Activated naive CD4-positive, alpha-beta T cell treated with anti-CD3 and anti-CD28 coated beads for 36 hours (primary cell): ENCODE measurements at regions not wholly inside any gene's neighbourhood (a gene's known extent, or its start where the extent isn't known, plus 50 kb on each side); places are given as distances from the start of the nearest gene placed in this dataset.
"Not testable (repeated sequence)": the region's sequence is repeated elsewhere in the genome, so short reads cannot be mapped to it uniquely, and the experiment has no call there.

ENCODE experiments used
- CTCF ChIA-PET: fragments of 350-600 bp; sonication (Branson Sonifier 250); formaldehyde crosslinking; loops from one replicate; lab custom pipeline; 2021; ENCODE audit warnings: antibody characterized with exemption; lab: Charles Lee
- DNase-seq: peaks from one replicate; pipeline ENCODE4 v3.0.0-alpha.2; 2020
- H3K27ac Mint-ChIP-seq: one replicate; pipeline ENCODE4 v1.8.0; 2021; ENCODE audit warnings: mild to moderate bottlenecking, mixed read lengths
- H3K27me3 Mint-ChIP-seq: one replicate; pipeline ENCODE4 v1.8.0; 2021; ENCODE audit warnings: low read depth, mixed read lengths
- H3K36me3 Mint-ChIP-seq: one replicate; pipeline ENCODE4 v1.8.0; 2021; ENCODE audit warnings: low read depth, mixed read lengths
- H3K4me1 Mint-ChIP-seq: one replicate; pipeline ENCODE4 v1.8.0; 2021; ENCODE audit warnings: low read depth, mixed read lengths
- H3K4me3 Mint-ChIP-seq: one replicate; pipeline ENCODE4 v1.8.0; 2021; ENCODE audit warnings: mild to moderate bottlenecking, moderate library complexity, mixed read lengths
- H3K9me3 Mint-ChIP-seq: one replicate; pipeline ENCODE4 v1.8.0; 2021; ENCODE audit warnings: mixed read lengths
- intact Hi-C: fragments of 100-400 bp; cut with micrococcal nuclease; formaldehyde crosslinking; loops from one replicate; pipeline ENCODE4 v1.15.1; 2023

DNA sequence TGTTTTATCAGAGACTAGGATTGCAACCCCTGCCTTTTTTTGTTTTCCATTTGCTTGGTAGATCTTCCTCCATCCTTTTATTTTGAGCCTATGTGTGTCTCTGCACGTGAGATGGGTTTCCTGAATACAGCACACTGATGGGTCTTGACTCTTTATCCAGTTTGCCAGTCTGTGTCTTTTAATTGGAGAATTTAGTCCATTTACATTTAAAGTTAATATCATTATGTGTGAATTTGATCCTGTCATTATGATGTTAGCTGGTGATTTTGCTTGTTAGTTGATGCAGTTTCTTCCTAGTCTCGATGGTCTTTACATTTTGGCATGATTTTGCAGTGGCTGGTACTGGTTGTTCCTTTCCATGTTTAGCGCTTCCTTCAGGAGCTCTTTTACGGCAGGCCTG lies 198.0 kb upstream of the ADO start:
- H3K4me3 Mint-ChIP-seq, DNase-seq, H3K27ac Mint-ChIP-seq, H3K27me3 Mint-ChIP-seq, intact Hi-C loops, H3K9me3 Mint-ChIP-seq, CTCF ChIA-PET, H3K36me3 Mint-ChIP-seq: not testable (repeated sequence)
- H3K4me1 Mint-ChIP-seq = peaks cover 11% of the 10 kb centered on the region

DNA sequence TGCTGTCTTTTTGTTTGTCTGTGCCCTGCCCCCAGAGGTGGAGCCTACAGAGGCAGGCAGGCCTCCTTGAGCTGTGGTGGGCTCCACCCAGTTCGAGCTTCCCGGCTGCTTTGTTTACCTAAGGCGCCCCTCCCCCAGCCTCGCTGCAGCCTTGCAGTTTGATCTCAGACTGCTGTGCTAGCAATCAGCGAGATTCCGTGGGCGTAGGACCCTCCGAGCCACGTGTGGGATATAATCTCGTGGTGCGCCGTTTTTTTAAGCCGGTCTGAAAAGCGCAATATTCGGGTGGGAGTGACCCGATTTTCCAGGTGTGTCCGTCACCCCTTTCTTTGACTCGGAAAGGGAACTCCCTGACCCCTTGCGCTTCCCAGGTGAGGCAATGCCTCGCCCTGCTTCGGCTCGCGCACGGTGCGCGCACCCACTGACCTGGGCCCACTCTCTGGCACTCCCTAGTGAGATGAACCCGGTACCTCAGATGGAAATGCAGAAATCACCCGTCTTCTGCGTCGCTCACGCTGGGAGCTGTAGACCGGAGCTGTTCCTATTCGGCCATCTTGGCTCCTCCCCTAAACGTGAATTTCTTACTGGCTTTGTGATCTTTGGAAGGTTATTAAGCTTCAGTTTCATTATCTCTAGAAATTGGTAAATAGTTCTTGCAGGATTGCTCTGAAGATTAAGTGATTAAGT lies 196.2 kb upstream of the ADO start:
- H3K27me3 Mint-ChIP-seq, H3K4me3 Mint-ChIP-seq, DNase-seq, H3K36me3 Mint-ChIP-seq, H3K9me3 Mint-ChIP-seq, H3K27ac Mint-ChIP-seq, intact Hi-C loops: not testable (repeated sequence)
- CTCF ChIA-PET = interaction anchor here (0.6 to 7.6 kb wide), 4 partner anchors 14 to 260 kb away, joined by 4 to 49 read pairs (median 6); partner anchors contain the start of gene EGR2
- peaks cover 21% of the 10 kb centered on the region for H3K4me1 Mint-ChIP-seq

DNA sequence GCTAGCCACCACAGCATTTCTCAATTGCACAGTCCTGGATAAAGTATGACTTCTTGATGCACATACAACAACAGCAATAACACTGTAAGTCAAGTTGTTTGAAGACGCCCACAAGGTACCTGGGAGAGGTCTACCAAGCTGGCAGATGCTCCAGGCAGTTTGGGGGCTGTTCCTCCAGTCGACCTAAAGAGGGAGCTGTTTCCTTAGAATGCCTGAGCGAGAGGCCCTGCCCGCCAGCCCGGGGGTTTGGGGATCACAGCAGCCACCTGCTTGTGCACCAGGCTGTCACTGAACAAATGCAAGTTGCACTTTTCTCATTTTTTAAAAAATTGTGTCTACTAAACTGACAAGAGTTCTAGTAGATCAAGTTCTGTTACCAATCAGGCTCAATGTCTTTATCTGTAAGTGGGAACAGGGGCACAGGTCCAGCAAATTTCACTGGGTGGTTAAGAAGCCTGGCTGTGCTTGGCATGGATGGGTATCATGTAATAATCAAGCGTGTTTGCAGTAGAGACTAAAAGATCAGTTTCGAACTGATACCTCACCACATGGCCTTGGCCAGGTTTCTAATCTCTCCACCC lies 193.8 kb upstream of the ADO start:
- H3K27ac Mint-ChIP-seq = no peak overlapping the region
- H3K9me3 Mint-ChIP-seq = peaks cover 1% of the 10 kb centered on the region
- H3K4me3 Mint-ChIP-seq = no peak overlapping the region
- peaks cover 5% of the 10 kb centered on the region for H3K27me3 Mint-ChIP-seq
- peaks cover 31% of the 10 kb centered on the region for H3K4me1 Mint-ChIP-seq
- peak; percentile 83 for DNase-seq
- intact Hi-C loops = loop anchor here (1.0 to 5.0 kb wide), 7 partner anchors 27 to 548 kb away; no protein-coding TSS in a partner anchor
- CTCF ChIA-PET = interaction anchor here (0.7 to 7.6 kb wide), 32 partner anchors 9 to 547 kb away, joined by 3 to 49 read pairs (median 5); partner anchors contain the start of gene EGR2
- H3K36me3 Mint-ChIP-seq = no peaks in the 10 kb centered on the region

DNA sequence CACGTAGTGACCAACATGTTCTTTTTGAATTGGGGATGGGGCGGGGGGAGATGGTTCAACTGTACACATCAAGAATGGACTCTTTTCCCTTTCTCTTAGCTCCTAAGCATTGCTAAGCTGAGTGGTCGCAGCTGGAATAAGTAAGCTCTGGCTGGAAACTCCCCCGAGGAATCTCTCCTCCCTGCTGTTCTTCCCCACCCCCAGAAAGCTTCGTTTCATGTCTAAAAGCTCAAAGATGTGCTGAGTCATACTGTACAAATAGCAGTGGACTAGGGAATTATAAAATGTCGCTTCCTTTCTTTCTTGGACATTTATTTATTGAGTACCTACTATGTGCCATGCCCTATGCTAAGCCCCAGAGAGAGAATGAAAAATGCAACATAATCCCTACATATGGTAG lies 191.1 kb upstream of the ADO start:
- Mint-ChIP-seq H3K36me3 (no peaks in the 10 kb centered on the region), H3K9me3 (peaks cover 1% of the 10 kb centered on the region), H3K4me3 (no peak overlapping the region), H3K27me3 (peaks cover 5% of the 10 kb centered on the region), H3K27ac (no peak overlapping the region), H3K4me1 (peaks cover 34% of the 10 kb centered on the region)
- intact Hi-C loops = loop anchor here (5.0 kb wide), 1 partner anchor 394 kb away; no protein-coding TSS in a partner anchor
- CTCF ChIA-PET = interaction anchor here (0.5 to 7.6 kb wide), 5 partner anchors 66 to 490 kb away, joined by 3 to 49 read pairs (median 4); partner anchors contain the start of gene EGR2
- no peak for DNase-seq

DNA sequence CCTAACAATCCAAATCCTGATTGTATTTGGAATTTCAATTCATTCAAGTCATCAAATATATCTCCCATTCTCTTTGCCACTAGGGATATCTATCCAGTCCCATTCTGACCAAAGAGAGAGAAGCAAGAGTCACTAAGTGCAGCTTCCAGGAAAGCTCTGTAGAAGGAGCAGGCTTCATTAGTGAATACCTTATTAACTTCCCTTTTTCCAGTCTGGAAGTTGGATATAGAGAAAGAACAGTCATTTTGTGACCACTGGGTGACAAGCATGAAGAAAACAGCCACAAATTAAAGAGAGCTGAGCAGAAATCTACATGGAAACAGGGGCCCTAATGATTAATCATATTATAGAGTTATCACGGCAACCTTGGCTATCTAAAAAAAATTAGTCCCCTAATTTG lies 190.7 kb upstream of the ADO start:
- peaks cover 5% of the 10 kb centered on the region for H3K27me3 Mint-ChIP-seq
- CTCF ChIA-PET = interaction anchor here (0.5 to 7.6 kb wide), 4 partner anchors 65 to 489 kb away, joined by 3 to 49 read pairs (median 4); partner anchors contain the start of gene EGR2
- H3K36me3 Mint-ChIP-seq = no peaks in the 10 kb centered on the region
- no peak overlapping the region for H3K4me3 Mint-ChIP-seq
- no peak overlapping the region for H3K27ac Mint-ChIP-seq
- H3K9me3 Mint-ChIP-seq = peaks cover 1% of the 10 kb centered on the region
- H3K4me1 Mint-ChIP-seq = peaks cover 34% of the 10 kb centered on the region
- intact Hi-C loops = loop anchor here (5.0 kb wide), 1 partner anchor 393 kb away; no protein-coding TSS in a partner anchor
- no peak for DNase-seq

DNA sequence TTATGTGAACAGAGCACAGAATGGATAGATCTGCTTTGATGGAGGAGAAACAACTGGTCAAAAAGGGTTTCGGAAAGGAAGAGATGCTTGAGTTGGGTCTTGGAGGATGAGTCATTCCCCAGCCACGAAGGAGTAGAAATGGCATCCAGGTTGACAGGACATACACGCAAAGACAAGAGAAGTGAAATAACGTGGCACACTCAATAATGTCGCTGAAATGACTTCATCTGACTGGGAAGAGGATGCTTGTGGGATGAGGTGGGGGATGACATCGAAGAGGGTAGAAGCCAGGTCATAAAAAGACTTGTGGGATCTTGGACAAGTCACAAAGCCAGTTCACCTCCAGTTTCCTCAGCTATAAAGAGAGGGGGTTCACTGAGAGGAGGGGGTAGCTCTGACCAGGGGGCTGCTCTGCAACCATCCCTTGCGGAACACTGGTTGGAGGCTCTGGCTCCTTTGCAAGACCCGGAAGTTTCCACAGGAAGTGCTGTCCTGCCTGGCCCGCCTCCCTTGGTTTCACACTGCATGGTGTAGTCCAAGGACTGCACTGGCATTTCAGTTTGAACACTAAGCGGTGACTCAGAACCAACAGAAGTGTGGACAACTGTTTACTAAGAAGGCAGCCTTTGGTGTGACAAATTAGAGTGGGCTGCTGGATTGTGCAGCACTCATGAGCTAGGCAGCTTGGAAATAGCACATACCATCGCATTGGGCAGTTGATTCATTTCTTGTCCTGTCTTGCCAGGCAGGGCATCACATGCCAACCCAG lies 189.9 kb upstream of the ADO start:
- H3K27me3 Mint-ChIP-seq = peaks cover 5% of the 10 kb centered on the region
- CTCF ChIA-PET = interaction anchor here (0.6 to 7.6 kb wide), 3 partner anchors 22 to 203 kb away, joined by 3 to 49 read pairs (median 4); partner anchors contain the start of gene EGR2
- DNase-seq = no peak
- peaks cover 1% of the 10 kb centered on the region for H3K9me3 Mint-ChIP-seq
- no peak overlapping the region for H3K27ac Mint-ChIP-seq
- peaks cover 34% of the 10 kb centered on the region for H3K4me1 Mint-ChIP-seq
- no peak overlapping the region for H3K4me3 Mint-ChIP-seq
- H3K36me3 Mint-ChIP-seq = no peaks in the 10 kb centered on the region
- intact Hi-C loops = loop anchor here (5.0 kb wide), 1 partner anchor 393 kb away; no protein-coding TSS in a partner anchor

DNA sequence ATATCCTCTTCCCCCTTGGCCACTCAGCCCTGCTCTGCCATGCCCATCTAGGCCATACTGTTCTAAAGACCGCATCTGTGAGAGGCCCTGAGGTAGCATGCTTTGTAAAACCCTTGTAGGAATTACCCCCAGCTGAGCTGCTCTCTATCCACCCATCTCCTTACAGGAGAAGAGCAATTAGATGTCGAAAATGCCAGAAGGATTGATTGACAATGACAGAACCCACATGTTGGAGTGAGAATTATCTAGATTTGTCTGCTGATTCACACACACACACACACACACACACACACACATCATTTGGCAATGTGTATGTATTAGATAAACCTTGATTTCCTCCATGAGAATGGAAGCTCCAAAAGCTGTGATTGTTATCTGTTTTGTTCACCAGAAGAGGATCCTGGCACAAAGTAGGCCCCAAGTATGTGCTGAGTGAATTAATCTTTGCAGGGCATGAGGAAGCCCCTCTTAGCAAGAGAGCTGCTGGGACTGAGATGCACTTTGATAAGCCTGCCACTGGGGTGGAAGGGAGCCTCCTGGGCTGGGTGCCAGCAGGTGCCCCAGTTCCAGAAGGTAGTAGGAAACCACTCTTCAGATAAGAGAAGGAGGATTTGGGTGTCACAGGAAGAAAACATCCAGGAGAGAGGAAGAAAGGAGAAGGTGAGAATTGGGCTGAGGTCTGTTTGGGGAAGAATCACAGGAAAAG lies 187.5 kb upstream of the ADO start:
- no peaks in the 10 kb centered on the region for H3K27me3 Mint-ChIP-seq
- no peak overlapping the region for H3K27ac Mint-ChIP-seq
- intact Hi-C loops = no loop called here
- peaks cover under 1% of the 10 kb centered on the region for H3K9me3 Mint-ChIP-seq
- no peak for DNase-seq
- H3K36me3 Mint-ChIP-seq = no peaks in the 10 kb centered on the region
- peaks cover 21% of the 10 kb centered on the region for H3K4me1 Mint-ChIP-seq
- CTCF ChIA-PET = interaction anchor here (0.7 to 1.5 kb wide), 2 partner anchors 10 to 467 kb away, joined by 3 read pairs; no protein-coding TSS in a partner anchor
- no peak overlapping the region for H3K4me3 Mint-ChIP-seq

DNA sequence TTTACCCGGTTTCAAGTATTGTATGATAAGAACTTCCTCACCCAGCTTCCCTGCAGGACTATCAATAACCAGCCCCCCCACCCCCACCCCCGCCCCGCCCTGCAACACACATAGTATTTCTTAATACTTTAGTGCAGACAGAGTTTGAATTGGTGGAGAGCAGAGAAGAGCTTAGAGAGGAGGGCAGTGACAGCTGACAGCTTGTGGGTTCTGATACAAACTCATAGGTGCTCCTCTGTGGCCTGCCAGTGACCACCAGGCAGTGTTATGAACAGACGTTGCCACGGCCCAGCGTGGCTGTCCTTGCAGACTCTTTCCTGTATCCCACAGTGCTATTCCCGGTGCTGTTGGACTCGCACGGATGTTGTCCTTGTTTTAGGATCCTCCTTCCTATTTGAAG lies 186.9 kb upstream of the ADO start:
- Mint-ChIP-seq H3K4me1 (peaks cover 20% of the 10 kb centered on the region), H3K27ac (no peak overlapping the region), H3K36me3 (no peaks in the 10 kb centered on the region)

DNA sequence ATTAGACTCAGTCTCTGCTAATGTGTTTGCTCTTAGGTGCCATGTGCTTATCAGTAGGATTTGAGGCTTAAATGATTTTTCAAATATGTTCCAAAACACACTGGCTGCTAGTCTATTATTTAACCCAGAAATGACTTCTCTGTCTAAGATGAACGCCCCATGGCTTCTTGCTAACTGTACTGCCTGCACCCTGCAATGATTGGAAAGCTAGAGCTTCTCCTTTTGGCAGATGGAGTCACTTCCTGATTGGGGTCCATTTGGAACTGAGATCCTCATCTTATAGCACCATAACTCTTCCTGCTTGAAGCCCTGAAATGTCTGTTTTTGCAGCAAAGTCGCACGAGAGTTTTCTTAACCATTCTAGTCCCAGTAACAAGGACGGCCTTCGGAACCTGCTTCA lies 186.5 kb upstream of the ADO start:
- no peak for DNase-seq
- no peak overlapping the region for H3K27ac Mint-ChIP-seq
- H3K4me1 Mint-ChIP-seq = peaks cover 17% of the 10 kb centered on the region
- CTCF ChIA-PET = interaction anchor here (0.7 to 1.4 kb wide), 4 partner anchors 43 to 368 kb away, joined by 3 to 4 read pairs (median 3); no protein-coding TSS in a partner anchor
- H3K36me3 Mint-ChIP-seq = no peaks in the 10 kb centered on the region
- intact Hi-C loops = no loop called here
- no peak overlapping the region for H3K4me3 Mint-ChIP-seq
- no peaks in the 10 kb centered on the region for H3K27me3 Mint-ChIP-seq
- H3K9me3 Mint-ChIP-seq = no peaks in the 10 kb centered on the region

More for the DNA sequence above, 186.9 kb upstream of the ADO start:
- no peaks in the 10 kb centered on the region for H3K9me3 Mint-ChIP-seq
- H3K27me3 Mint-ChIP-seq = no peaks in the 10 kb centered on the region
- CTCF ChIA-PET = interaction anchor here (0.7 to 1.5 kb wide), 5 partner anchors 9 to 466 kb away, joined by 3 to 4 read pairs (median 3); no protein-coding TSS in a partner anchor
- no peak overlapping the region for H3K4me3 Mint-ChIP-seq
- no peak for DNase-seq
- intact Hi-C loops = no loop called here

DNA sequence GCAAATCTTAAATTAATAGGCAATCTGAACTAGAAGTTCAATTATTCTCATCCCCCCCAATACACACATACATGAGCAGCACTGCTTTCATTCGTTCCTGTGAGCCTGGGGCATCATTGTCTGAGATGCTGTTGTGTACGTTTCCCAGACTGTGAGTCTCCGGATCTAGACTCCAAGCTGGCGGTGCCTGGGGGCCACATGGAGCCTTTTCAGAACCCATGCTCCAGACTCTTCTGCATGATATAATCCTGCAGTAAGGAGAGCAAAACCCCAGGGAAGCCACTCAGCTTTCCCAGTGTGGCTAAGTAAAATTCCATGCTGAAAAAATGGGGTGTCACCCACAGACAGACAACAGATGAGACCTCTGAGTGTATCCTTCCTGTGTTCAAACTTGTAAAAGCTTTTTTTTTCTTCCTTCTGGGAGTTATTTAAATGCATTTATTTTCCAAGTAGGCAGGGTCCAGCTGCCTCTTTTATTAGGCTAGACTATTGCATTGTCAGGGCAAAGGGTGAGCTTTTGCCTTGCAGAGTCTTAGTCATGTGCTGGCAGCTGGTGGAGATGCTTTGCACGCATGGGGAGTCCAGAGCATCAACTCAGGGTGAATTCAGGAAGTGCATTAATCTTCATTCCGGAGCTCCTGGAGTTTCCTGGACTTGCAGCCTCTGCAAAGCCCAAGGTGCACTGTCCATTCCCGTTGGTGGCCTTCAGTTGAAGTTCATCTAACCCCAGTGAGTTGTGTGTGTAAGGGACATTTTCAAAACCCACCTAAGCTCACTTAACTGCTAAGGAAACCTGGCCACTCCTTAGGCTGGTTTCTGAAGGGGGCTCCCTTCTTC lies 185.7 kb upstream of the ADO start:
- Mint-ChIP-seq H3K36me3 (no peaks in the 10 kb centered on the region), H3K4me3 (no peak overlapping the region), H3K9me3 (no peaks in the 10 kb centered on the region), H3K4me1 (peaks cover 10% of the 10 kb centered on the region), H3K27ac (no peak overlapping the region), H3K27me3 (no peaks in the 10 kb centered on the region)
- intact Hi-C loops = no loop called here
- CTCF ChIA-PET = interaction anchor here (0.7 to 3.0 kb wide), 5 partner anchors 8 to 367 kb away, joined by 3 to 12 read pairs (median 3); no protein-coding TSS in a partner anchor
- no peak for DNase-seq

DNA sequence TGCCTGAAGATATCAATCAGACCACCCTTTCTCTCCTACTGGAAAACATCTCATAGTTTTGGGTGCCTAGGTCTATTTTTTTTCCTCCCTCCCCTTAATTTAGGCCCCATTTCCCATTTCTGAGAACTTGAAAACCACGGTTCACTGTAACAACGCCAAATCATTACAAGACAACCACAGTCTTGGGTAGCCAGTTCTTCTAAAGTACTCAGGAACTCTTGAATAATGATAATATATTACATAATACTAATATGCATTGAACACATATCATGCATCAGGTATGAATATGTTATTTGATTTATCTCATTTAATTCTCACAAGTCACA lies 185.1 kb upstream of the ADO start:
- Mint-ChIP-seq H3K4me1 (peaks cover 7% of the 10 kb centered on the region), H3K9me3 (no peaks in the 10 kb centered on the region), H3K4me3 (no peak overlapping the region), H3K27me3 (no peaks in the 10 kb centered on the region), H3K36me3 (no peaks in the 10 kb centered on the region), H3K27ac (no peak overlapping the region)
- intact Hi-C loops = no loop called here
- no peak for DNase-seq
- CTCF ChIA-PET = interaction anchor here (1.2 to 3.0 kb wide), 2 partner anchors 8 to 367 kb away, joined by 3 to 12 read pairs; no protein-coding TSS in a partner anchor
